GM12878 (cell line): ENCODE measurements at regions not wholly inside any gene's neighbourhood (a gene's known extent, or its start where the extent isn't known, plus 50 kb on each side); places are given as distances from the start of the nearest gene placed in this dataset.

Source experiments
- ATAC-seq: fragments of 200-7000 bp; cut with Tn5 transposase; 3 replicates; pipeline ENCODE4 v1.9.1; 2020; ENCODE audit warnings: mild to moderate bottlenecking, moderate library complexity
- BruUV-seq: library from RNA; stranded (reverse); fragments of 400-500 nt; replicated peaks from 2 replicates; lab custom pipeline; 2021; lab: Mats Ljungman, UMichigan
- CTCF ChIA-PET: fragments of 300-600 bp; sonication (Branson Sonifier 250); formaldehyde crosslinking; extraction: SDS; loops from one replicate; lab custom pipeline; 2021; ENCODE audit warnings: inconsistent platforms; lab: Yijun Ruan, JAX
- POLR2A ChIA-PET: fragments of 350-600 bp; formaldehyde crosslinking; extraction: SDS; loops from one replicate; lab custom pipeline; 2021; ENCODE audit warnings: inconsistent platforms; lab: Charles Lee
- RAD21 ChIA-PET: fragments of 300-600 bp; sonication (Branson Sonifier 250); formaldehyde crosslinking; loops from one replicate; lab custom pipeline; 2023; ENCODE audit warnings: antibody characterized with exemption; ENCODE audit not compliant: unreplicated experiment; lab: Charles Lee
- SMC1A ChIA-PET: fragments of 300-600 bp; sonication (Branson Sonifier 250); formaldehyde crosslinking; loops from one replicate; lab custom pipeline; 2023; ENCODE audit not compliant: unreplicated experiment, uncharacterized antibody; lab: Charles Lee
- DNase-seq: peaks from one replicate; pipeline ENCODE4 v3.0.0-alpha.2; 2011; ENCODE audit warnings: low read depth, low spot score
- FAIRE-seq: peaks from 3 replicates; lab custom pipeline; 2011; peaks lifted over from hg19 to GRCh38; lab: Jason Lieb, UNC
- H2AFZ ChIP-seq: 2 replicates; pipeline ENCODE4 v1.6.0; 2011; ENCODE audit warnings: low read depth, low read length, control low read depth; ENCODE audit not compliant: control insufficient read depth
- H3K27ac ChIP-seq: 2 replicates; pipeline ENCODE4 v1.5.1; 2011; ENCODE audit warnings: control low read depth; ENCODE audit not compliant: control insufficient read depth, insufficient read depth
- H3K27me3 ChIP-seq, 2 experiments: replicated peaks in 1 of 2; 2 replicates each; pipeline versions ENCODE4 v1.6.0 to v1.6.1; 2011; ENCODE audit warnings: low read length in 1 of 2; ENCODE audit not compliant: control insufficient read depth in 2 of 2, insufficient read depth in 2 of 2
- H3K36me3 ChIP-seq, 2 experiments: 2 replicates each; pipeline ENCODE4 v1.5.1; 2011; ENCODE audit warnings: low read length in 1 of 2; ENCODE audit not compliant: control insufficient read depth in 2 of 2, insufficient read depth in 2 of 2
- H3K4me1 ChIP-seq: 2 replicates; pipeline ENCODE4 v1.6.1; 2011; ENCODE audit warnings: mild to moderate bottlenecking, low read length, moderate library complexity, mixed read lengths; ENCODE audit not compliant: control insufficient read depth, insufficient read depth
- H3K4me2 ChIP-seq: 2 replicates; pipeline ENCODE4 v1.6.0; 2011; ENCODE audit warnings: control low read depth; ENCODE audit not compliant: control insufficient read depth, insufficient read depth
- H3K4me3 ChIP-seq: fragments of 200-600 bp; sonication (generic); 2 replicates; pipeline ENCODE4 v1.5.1; 2016
- H3K79me2 ChIP-seq: 2 replicates; pipeline ENCODE4 v1.6.0; 2011; ENCODE audit warnings: low read length; ENCODE audit not compliant: control insufficient read depth, insufficient read depth
- H3K9ac ChIP-seq: 2 replicates; pipeline ENCODE4 v1.8.0; 2011; ENCODE audit warnings: low read length, control low read depth, mixed read lengths; ENCODE audit not compliant: control insufficient read depth, insufficient read depth
- H3K9me3 ChIP-seq: replicated peaks from 3 replicates; pipeline ENCODE4 v1.5.1; 2011; ENCODE audit warnings: mild to moderate bottlenecking, low read length; ENCODE audit not compliant: control insufficient read depth, insufficient read depth
- H4K20me1 ChIP-seq: 2 replicates; pipeline ENCODE4 v1.6.0; 2011; ENCODE audit not compliant: control insufficient read depth, insufficient read depth
- ETV6 ChIP-seq, 2 experiments: fragments of 450-650 bp in 1 of 2; IDR thresholded peaks in 1 of 2; conservative IDR thresholded peaks in 1 of 2; 2 replicates each; pipeline ENCODE4 v1.6.1; 2014; ENCODE audit warnings: antibody characterized with exemption in 1 of 2, borderline replicate concordance in 1 of 2, low read depth in 1 of 2, mild to moderate bottlenecking in 1 of 2, moderate library complexity in 1 of 2
- IRF4 ChIP-seq: IDR thresholded peaks from 2 replicates; pipeline ENCODE4 v1.6.1; 2011; ENCODE audit warnings: low read depth, low read length
- MTA2 ChIP-seq: fragments of 450-650 bp; IDR thresholded peaks from 2 replicates; pipeline ENCODE4 v1.6.1; 2016; ENCODE audit warnings: low read depth, mild to moderate bottlenecking, moderate library complexity
- RCOR1 ChIP-seq: conservative IDR thresholded peaks from 2 replicates; pipeline ENCODE4 v1.6.1; 2012; ENCODE audit warnings: low read depth, low read length, improper control_type of control experiment
- SMARCA5 ChIP-seq: fragments of 450-650 bp; IDR thresholded peaks from 2 replicates; pipeline ENCODE4 v1.6.1; 2017; ENCODE audit warnings: mild to moderate bottlenecking
- TBL1XR1 ChIP-seq: IDR thresholded peaks from 2 replicates; pipeline ENCODE4 v1.6.1; 2012; ENCODE audit warnings: low read depth, low read length, improper control_type of control experiment
- in situ Hi-C: fragments of 300-500 bp; cut with MboI; formaldehyde crosslinking; loops from 9 replicates; pipeline ENCODE4 v1.14.3; 2018; ENCODE audit warnings: mixed read lengths
- intact Hi-C: fragments of 100-400 bp; cut with micrococcal nuclease; formaldehyde crosslinking; loops from one replicate; pipeline ENCODE4 v1.14.2; 2022; ENCODE audit not compliant: unreplicated experiment
- TF ChIP-seq, protein P1 (sequence below): IDR thresholded peaks from 2 replicates; pipeline ENCODE4 v1.6.1; 2012; ENCODE audit warnings: low read depth, low read length, improper control_type of control experiment
- TF ChIP-seq, protein P2 (sequence below): fragments of 450-650 bp; IDR thresholded peaks from 2 replicates; pipeline ENCODE4 v1.6.1; 2016; ENCODE audit warnings: mild to moderate bottlenecking
- TF ChIP-seq, protein P3 (sequence below): fragments of 450-650 bp; conservative IDR thresholded peaks from 2 replicates; pipeline ENCODE4 v1.6.1; 2017; ENCODE audit warnings: mild to moderate bottlenecking, moderate library complexity
- TF ChIP-seq, protein P4 (sequence below): IDR thresholded peaks from 2 replicates; pipeline ENCODE4 v1.6.1; 2012; ENCODE audit warnings: low read length, inconsistent platforms
- TF ChIP-seq, protein P5 (sequence below): fragments of 450-650 bp; IDR thresholded peaks from 2 replicates; pipeline ENCODE4 v1.6.1; 2016; ENCODE audit warnings: mild to moderate bottlenecking
- TF ChIP-seq, protein P6 (sequence below): fragments of 450-650 bp; formaldehyde crosslinking; IDR thresholded peaks from 2 replicates; pipeline ENCODE4 v1.5.0; 2022; ENCODE audit warnings: mild to moderate bottlenecking, missing genetic modification characterization

DNA sequence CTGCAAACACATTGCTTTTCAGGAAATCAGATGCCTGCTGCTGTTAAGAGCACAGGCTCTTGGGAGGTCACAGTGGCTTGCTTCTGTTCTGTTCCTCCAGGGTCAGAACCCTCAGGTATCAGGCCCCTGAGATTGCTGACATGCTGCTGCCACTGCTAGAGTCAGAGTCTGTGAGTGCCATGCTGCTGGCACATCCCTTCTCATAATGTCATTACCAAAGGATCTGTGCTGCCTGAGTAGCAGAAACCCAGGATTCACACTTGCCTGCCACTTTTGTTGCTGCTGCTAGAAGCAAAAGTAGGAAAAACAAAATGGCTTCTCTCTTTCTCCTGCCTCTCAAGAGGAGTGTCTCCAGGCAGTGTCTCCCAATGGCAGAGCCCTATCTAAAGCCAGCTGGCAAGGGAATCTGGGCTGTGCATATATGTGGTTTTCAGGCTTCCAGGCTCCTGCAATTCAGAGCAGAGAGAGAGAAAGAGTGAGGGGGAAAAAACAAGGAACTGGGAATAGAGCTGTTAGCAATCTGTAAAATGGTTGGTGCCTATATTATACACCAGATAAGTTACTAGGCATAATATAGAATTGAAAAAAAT, 180.3 kb downstream of the MYCN start:
- Histone ChIP-seq H3K36me3 (no peaks in the 10 kb centered on the region), H3K4me3 (no peak overlapping the region), H3K27me3 (no peaks in the 10 kb centered on the region), H3K9ac (no peak overlapping the region), H3K4me1 (no peaks in the 10 kb centered on the region), H3K4me2 (no peak overlapping the region), H3K27ac (no peak overlapping the region), H3K79me2 (no peaks in the 10 kb centered on the region), H4K20me1 (no peaks in the 10 kb centered on the region), H3K9me3 (no peaks in the 10 kb centered on the region), H2AFZ (no peak overlapping the region)
- RAD21 ChIA-PET = no interaction called here
- intact Hi-C loops (no loop called here), in situ Hi-C loops (no loop called here)
- CTCF ChIA-PET = no interaction called here
- ATAC-seq (no peak), DNase-seq (no peak), FAIRE-seq (no peak)
- no TSS peak for BruUV-seq
- SMC1A ChIA-PET = interaction anchor here (0.7 kb wide), 1 partner anchor 11 kb away, joined by 3 read pairs; no protein-coding TSS in a partner anchor
- POLR2A ChIA-PET = no interaction called here
- TF ChIP-seq RCOR1 (no peak), ETV6 (conservative IDR thresholded peaks at IDR 0.05 in 1 of 2, IDR thresholded peaks at IDR 0.05 in 1 of 2; ENCODE audit: borderline replicate concordance in 1 of 2, low read depth in 1 of 2) (no peak), IRF4 (no peak), SMARCA5 (no peak), TBL1XR1 (no peak), MTA2 (no peak)
- TF ChIP-seq, protein P1, sequence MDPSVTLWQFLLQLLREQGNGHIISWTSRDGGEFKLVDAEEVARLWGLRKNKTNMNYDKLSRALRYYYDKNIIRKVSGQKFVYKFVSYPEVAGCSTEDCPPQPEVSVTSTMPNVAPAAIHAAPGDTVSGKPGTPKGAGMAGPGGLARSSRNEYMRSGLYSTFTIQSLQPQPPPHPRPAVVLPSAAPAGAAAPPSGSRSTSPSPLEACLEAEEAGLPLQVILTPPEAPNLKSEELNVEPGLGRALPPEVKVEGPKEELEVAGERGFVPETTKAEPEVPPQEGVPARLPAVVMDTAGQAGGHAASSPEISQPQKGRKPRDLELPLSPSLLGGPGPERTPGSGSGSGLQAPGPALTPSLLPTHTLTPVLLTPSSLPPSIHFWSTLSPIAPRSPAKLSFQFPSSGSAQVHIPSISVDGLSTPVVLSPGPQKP = no peak
- TF ChIP-seq, protein P2, sequence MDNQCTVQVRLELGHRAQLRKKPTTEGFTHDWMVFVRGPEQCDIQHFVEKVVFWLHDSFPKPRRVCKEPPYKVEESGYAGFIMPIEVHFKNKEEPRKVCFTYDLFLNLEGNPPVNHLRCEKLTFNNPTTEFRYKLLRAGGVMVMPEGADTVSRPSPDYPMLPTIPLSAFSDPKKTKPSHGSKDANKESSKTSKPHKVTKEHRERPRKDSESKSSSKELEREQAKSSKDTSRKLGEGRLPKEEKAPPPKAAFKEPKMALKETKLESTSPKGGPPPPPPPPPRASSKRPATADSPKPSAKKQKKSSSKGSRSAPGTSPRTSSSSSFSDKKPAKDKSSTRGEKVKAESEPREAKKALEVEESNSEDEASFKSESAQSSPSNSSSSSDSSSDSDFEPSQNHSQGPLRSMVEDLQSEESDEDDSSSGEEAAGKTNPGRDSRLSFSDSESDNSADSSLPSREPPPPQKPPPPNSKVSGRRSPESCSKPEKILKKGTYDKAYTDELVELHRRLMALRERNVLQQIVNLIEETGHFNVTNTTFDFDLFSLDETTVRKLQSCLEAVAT = no peak
- TF ChIP-seq, protein P3, sequence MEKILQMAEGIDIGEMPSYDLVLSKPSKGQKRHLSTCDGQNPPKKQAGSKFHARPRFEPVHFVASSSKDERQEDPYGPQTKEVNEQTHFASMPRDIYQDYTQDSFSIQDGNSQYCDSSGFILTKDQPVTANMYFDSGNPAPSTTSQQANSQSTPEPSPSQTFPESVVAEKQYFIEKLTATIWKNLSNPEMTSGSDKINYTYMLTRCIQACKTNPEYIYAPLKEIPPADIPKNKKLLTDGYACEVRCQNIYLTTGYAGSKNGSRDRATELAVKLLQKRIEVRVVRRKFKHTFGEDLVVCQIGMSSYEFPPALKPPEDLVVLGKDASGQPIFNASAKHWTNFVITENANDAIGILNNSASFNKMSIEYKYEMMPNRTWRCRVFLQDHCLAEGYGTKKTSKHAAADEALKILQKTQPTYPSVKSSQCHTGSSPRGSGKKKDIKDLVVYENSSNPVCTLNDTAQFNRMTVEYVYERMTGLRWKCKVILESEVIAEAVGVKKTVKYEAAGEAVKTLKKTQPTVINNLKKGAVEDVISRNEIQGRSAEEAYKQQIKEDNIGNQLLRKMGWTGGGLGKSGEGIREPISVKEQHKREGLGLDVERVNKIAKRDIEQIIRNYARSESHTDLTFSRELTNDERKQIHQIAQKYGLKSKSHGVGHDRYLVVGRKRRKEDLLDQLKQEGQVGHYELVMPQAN = no peak
- TF ChIP-seq, protein P4, sequence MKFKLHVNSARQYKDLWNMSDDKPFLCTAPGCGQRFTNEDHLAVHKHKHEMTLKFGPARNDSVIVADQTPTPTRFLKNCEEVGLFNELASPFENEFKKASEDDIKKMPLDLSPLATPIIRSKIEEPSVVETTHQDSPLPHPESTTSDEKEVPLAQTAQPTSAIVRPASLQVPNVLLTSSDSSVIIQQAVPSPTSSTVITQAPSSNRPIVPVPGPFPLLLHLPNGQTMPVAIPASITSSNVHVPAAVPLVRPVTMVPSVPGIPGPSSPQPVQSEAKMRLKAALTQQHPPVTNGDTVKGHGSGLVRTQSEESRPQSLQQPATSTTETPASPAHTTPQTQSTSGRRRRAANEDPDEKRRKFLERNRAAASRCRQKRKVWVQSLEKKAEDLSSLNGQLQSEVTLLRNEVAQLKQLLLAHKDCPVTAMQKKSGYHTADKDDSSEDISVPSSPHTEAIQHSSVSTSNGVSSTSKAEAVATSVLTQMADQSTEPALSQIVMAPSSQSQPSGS = no peak
- TF ChIP-seq, protein P5, sequence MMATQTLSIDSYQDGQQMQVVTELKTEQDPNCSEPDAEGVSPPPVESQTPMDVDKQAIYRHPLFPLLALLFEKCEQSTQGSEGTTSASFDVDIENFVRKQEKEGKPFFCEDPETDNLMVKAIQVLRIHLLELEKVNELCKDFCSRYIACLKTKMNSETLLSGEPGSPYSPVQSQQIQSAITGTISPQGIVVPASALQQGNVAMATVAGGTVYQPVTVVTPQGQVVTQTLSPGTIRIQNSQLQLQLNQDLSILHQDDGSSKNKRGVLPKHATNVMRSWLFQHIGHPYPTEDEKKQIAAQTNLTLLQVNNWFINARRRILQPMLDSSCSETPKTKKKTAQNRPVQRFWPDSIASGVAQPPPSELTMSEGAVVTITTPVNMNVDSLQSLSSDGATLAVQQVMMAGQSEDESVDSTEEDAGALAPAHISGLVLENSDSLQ = no peak
- TF ChIP-seq, protein P6, sequence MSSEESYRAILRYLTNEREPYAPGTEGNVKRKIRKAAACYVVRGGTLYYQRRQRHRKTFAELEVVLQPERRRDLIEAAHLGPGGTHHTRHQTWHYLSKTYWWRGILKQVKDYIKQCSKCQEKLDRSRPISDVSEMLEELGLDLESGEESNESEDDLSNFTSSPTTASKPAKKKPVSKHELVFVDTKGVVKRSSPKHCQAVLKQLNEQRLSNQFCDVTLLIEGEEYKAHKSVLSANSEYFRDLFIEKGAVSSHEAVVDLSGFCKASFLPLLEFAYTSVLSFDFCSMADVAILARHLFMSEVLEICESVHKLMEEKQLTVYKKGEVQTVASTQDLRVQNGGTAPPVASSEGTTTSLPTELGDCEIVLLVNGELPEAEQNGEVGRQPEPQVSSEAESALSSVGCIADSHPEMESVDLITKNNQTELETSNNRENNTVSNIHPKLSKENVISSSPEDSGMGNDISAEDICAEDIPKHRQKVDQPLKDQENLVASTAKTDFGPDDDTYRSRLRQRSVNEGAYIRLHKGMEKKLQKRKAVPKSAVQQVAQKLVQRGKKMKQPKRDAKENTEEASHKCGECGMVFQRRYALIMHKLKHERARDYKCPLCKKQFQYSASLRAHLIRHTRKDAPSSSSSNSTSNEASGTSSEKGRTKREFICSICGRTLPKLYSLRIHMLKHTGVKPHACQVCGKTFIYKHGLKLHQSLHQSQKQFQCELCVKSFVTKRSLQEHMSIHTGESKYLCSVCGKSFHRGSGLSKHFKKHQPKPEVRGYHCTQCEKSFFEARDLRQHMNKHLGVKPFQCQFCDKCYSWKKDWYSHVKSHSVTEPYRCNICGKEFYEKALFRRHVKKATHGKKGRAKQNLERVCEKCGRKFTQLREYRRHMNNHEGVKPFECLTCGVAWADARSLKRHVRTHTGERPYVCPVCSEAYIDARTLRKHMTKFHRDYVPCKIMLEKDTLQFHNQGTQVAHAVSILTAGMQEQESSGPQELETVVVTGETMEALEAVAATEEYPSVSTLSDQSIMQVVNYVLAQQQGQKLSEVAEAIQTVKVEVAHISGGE (CRISPR knock-in tag) = no peak
